HepG2 (cell line): ENCODE measurements at regions not wholly inside any gene's neighbourhood (a gene's known extent, or its start where the extent isn't known, plus 50 kb on each side); places are given as distances from the start of the nearest gene placed in this dataset.
A peak's percentile ranks its signal among the peaks of the same experiment; 100 is the strongest.

Source experiments
- ATAC-seq: fragments of 200-7000 bp; cut with Tn5 transposase; 3 replicates; pipeline ENCODE4 v1.9.1; 2020; ENCODE audit warnings: mild to moderate bottlenecking, moderate library complexity
- BruUV-seq: library from RNA; stranded (reverse); fragments of 400-500 nt; replicated peaks from 2 replicates; lab custom pipeline; 2021; lab: Mats Ljungman, UMichigan
- CTCF ChIA-PET: fragments of 300-600 bp; formaldehyde crosslinking; extraction: SDS; loops from one replicate; lab custom pipeline; 2021; ENCODE audit warnings: low total read pairs, inconsistent platforms, low intra/inter-chr PET ratio; lab: Yijun Ruan, JAX
- POLR2A ChIA-PET: fragments of 350-600 bp; sonication (Branson Sonifier 250); formaldehyde crosslinking; loops from one replicate; lab custom pipeline; 2020; ENCODE audit warnings: antibody characterized with exemption, inconsistent platforms; lab: Yijun Ruan, JAX
- DNase-seq: peaks from one replicate; pipeline ENCODE4 v3.0.0-alpha.2; 2015; ENCODE audit warnings: low spot score
- FAIRE-seq: peaks from 3 replicates; lab custom pipeline; 2011; peaks lifted over from hg19 to GRCh38; lab: Jason Lieb, UNC
- H2AFZ ChIP-seq: one replicate; pipeline ENCODE4 v1.6.1; 2011; ENCODE audit warnings: low read length, inconsistent platforms
- H3K27ac ChIP-seq: fragments of 300-600 bp; 3 replicates; pipeline ENCODE4 v1.8.0; 2011; ENCODE audit warnings: mixed run types, mild to moderate bottlenecking, mixed read lengths, low read length, inconsistent platforms; ENCODE audit not compliant: insufficient read depth; ENCODE audit errors: extremely low read length
- H3K27me3 ChIP-seq, 2 experiments: fragments of 200-600 bp in 1 of 2; 2 replicates in 1 of 2; 3 replicates in 1 of 2; pipeline versions ENCODE4 v1.6.0 to v1.8.0; 2011; ENCODE audit warnings: low read length in 2 of 2, mild to moderate bottlenecking in 2 of 2, moderate library complexity in 2 of 2, inconsistent platforms in 1 of 2; ENCODE audit not compliant: insufficient read depth in 2 of 2, control insufficient read depth in 1 of 2
- H3K36me3 ChIP-seq, 2 experiments: fragments of 200-600 bp in 1 of 2; replicated peaks in 1 of 2; 2 replicates in 1 of 2; 3 replicates in 1 of 2; pipeline versions ENCODE4 v1.5.1 to v1.8.0; 2011; ENCODE audit warnings: low read length in 2 of 2, inconsistent platforms in 1 of 2; ENCODE audit not compliant: insufficient read depth in 2 of 2, control insufficient read depth in 1 of 2
- H3K4me1 ChIP-seq: 2 replicates; pipeline ENCODE4 v1.5.1; 2012; ENCODE audit warnings: low read length, inconsistent platforms; ENCODE audit not compliant: insufficient read depth
- H3K4me2 ChIP-seq: 2 replicates; pipeline ENCODE4 v1.6.0; 2011; ENCODE audit warnings: low read depth, low read length, inconsistent platforms
- H3K4me3 ChIP-seq, 3 experiments: fragments of 200-600 bp in 1 of 3; sonication (generic), shearing (Covaris generic) in 1 of 3; replicated peaks in 1 of 3; 2 replicates each; pipeline ENCODE4 v1.5.1; 2011 to 2016; ENCODE audit warnings: low read length in 3 of 3, inconsistent platforms in 2 of 3, low read depth in 2 of 3, mild to moderate bottlenecking in 2 of 3, control low read depth in 1 of 3, mixed read lengths in 1 of 3; ENCODE audit not compliant: insufficient read depth in 1 of 3
- H3K79me2 ChIP-seq: one replicate; pipeline ENCODE4 v1.6.1; 2011; ENCODE audit warnings: low read length, inconsistent platforms; ENCODE audit not compliant: insufficient read depth
- H3K9ac ChIP-seq: 2 replicates; pipeline ENCODE4 v1.6.0; 2011; ENCODE audit warnings: mild to moderate bottlenecking, low read depth, low read length, inconsistent platforms; ENCODE audit not compliant: insufficient read depth
- H3K9me3 ChIP-seq: 2 replicates; pipeline ENCODE4 v1.5.1; 2012; ENCODE audit warnings: mild to moderate bottlenecking, low read length
- H4K20me1 ChIP-seq: 2 replicates; pipeline ENCODE4 v1.6.0; 2011; ENCODE audit warnings: inconsistent platforms, mild to moderate bottlenecking, low read length, moderate library complexity; ENCODE audit not compliant: insufficient read depth
- ARID5B ChIP-seq: IDR thresholded peaks from 2 replicates; pipeline ENCODE4 v1.4.0; 2020; ENCODE audit warnings: mild to moderate bottlenecking, missing genetic modification reagents
- HNF4A ChIP-seq: sonication (generic); formaldehyde crosslinking; IDR thresholded peaks from 2 replicates; pipeline ENCODE4 v1.4.0; 2020; ENCODE audit warnings: missing genetic modification reagents
- NCOR1 ChIP-seq: fragments of 200-600 bp; sonication (generic); IDR thresholded peaks from 2 replicates; pipeline ENCODE4 v1.7.0; 2017; ENCODE audit warnings: antibody characterized with exemption, low read length, borderline replicate concordance
- RARA ChIP-seq: IDR thresholded peaks from 2 replicates; pipeline ENCODE4 v1.6.1; 2016; ENCODE audit warnings: missing genetic modification reagents, missing compliant biosample characterization
- SKI ChIP-seq: fragments of 450-650 bp; IDR thresholded peaks from one replicate; pipeline ENCODE4 v1.6.1; 2018; ENCODE audit warnings: mild to moderate bottlenecking; ENCODE audit not compliant: partially characterized antibody
- ZNF235 ChIP-seq: sonication (generic); formaldehyde crosslinking; IDR thresholded peaks from 2 replicates; pipeline ENCODE4 v1.8.1; 2023; ENCODE audit warnings: mild to moderate bottlenecking, missing genetic modification reagents, borderline replicate concordance
- ZNF281 ChIP-seq: sonication (generic); formaldehyde crosslinking; IDR thresholded peaks from 2 replicates; pipeline ENCODE4 v1.4.0; 2020; ENCODE audit warnings: missing genetic modification reagents, borderline replicate concordance
- ZNF558 ChIP-seq: sonication (generic); formaldehyde crosslinking; IDR thresholded peaks from 2 replicates; pipeline ENCODE4 v1.9.0; 2022; ENCODE audit warnings: mild to moderate bottlenecking, missing genetic modification reagents, borderline replicate concordance
- WGBS: methylation state at CpG from one replicate; pipeline ENCODE4 v1.1.6; 2017; ENCODE audit warnings: low lambda C conversion rate; 5-methylcytosine and 5-hydroxymethylcytosine counted together
- in situ Hi-C: cut with HindIII; loops from 2 replicates; pipeline ENCODE4 v1.10.0; 2017; ENCODE audit warnings: low pct_unique_long_range_greater_than_20kb; ENCODE audit not compliant: extremely low pct_ligation_motif_present
- intact Hi-C: fragments of 100-400 bp; cut with micrococcal nuclease; formaldehyde crosslinking; loops from one replicate; pipeline ENCODE4 v1.10.0; 2022; ENCODE audit not compliant: unreplicated experiment
- TF ChIP-seq, protein P1 (sequence below): sonication (generic); formaldehyde crosslinking; IDR thresholded peaks from 2 replicates; pipeline ENCODE4 v1.5.1; 2020; ENCODE audit warnings: mild to moderate bottlenecking, missing genetic modification reagents, borderline replicate concordance
- TF ChIP-seq, protein P2 (sequence below): sonication (generic); formaldehyde crosslinking; conservative IDR thresholded peaks from 2 replicates; pipeline ENCODE4 v1.4.0; 2020; ENCODE audit warnings: mild to moderate bottlenecking, missing genetic modification reagents, moderate library complexity
- TF ChIP-seq, protein P3 (sequence below): sonication (generic); formaldehyde crosslinking; IDR thresholded peaks from 2 replicates; pipeline ENCODE4 v1.8.0; 2022; ENCODE audit warnings: mild to moderate bottlenecking, missing genetic modification reagents, moderate library complexity

DNA sequence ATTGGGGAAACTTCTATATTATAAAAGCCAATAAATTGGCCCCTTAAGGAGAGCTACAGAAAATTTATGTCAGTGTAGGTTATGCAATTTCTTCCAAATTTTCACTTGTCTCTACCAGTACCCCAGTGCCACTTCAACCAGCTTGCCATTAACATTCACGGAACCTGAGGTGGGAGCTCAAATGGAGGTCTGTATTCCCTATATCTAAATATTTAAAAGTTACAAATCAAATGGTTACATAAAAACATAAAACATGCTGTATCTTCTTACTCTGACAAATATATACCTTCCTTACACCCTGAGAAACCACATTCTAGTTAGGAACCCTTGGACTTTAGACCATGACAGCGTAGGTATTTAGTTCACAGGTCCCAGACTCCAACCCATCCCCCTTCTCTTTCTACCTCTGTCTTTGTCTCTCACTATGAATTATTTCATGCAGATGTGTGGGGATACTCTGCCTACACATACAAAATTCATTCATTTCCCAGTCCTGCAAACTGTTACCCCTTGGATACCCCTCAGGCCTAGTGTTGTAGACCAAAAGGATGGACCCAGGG is 127.8 kb upstream of the PMFBP1 start:
- Histone ChIP-seq H2AFZ (no peak overlapping the region), H3K9me3 (no peaks in the 10 kb centered on the region), H3K27ac (no peak overlapping the region), H3K79me2 (no peaks in the 10 kb centered on the region), H3K27me3 (no peaks in the 10 kb centered on the region), H3K4me2 (peak overlapping the region; percentile 25), H3K9ac (no peak overlapping the region), H3K4me3 (no peak overlapping the region), H3K4me1 (peaks cover 37% of the 10 kb centered on the region), H3K36me3 (no peaks in the 10 kb centered on the region), H4K20me1 (no peaks in the 10 kb centered on the region)
- no TSS peak for BruUV-seq
- whole genome bisulfite sequencing, result 58% methylated on average over 2 of the region's 2 CpGs
- POLR2A ChIA-PET, result no interaction called here
- peak; percentile 75 for ATAC-seq
- CTCF ChIA-PET, result no interaction called here
- in situ Hi-C loops (no loop called here), intact Hi-C loops (no loop called here)
- FAIRE-seq, result peak; percentile 36
- DNase-seq, result peak; percentile 75
- TF ChIP-seq, protein P1, sequence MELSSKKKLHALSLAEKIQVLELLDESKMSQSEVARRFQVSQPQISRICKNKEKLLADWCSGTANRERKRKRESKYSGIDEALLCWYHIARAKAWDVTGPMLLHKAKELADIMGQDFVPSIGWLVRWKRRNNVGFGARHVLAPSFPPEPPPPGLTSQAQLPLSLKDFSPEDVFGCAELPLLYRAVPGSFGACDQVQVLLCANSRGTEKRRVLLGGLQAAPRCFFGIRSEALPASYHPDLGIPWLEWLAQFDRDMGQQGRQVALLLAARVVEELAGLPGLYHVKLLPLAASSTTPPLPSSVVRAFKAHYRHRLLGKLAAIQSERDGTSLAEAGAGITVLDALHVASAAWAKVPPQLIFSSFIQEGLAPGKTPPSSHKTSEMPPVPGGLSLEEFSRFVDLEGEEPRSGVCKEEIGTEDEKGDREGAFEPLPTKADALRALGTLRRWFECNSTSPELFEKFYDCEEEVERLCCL (CRISPR knock-in tag), result no peak
- peak; percentile 36; the same call in 1 of the 2 replicates for TF ChIP-seq ZNF558 (CRISPR knock-in tag)
- peak; percentile 29 for TF ChIP-seq SKI
- no peak for TF ChIP-seq ZNF235
- TF ChIP-seq ZNF281 (CRISPR knock-in tag), result peak; percentile 87
- TF ChIP-seq RARA (CRISPR knock-in tag), result peak; percentile 42; the same call in 1 of the 2 replicates
- peak; percentile 77 for TF ChIP-seq NCOR1
- peak; percentile 54 for TF ChIP-seq ARID5B (CRISPR knock-in tag)
- peak; percentile 70 for TF ChIP-seq HNF4A (CRISPR knock-in tag)
- TF ChIP-seq, protein P2, sequence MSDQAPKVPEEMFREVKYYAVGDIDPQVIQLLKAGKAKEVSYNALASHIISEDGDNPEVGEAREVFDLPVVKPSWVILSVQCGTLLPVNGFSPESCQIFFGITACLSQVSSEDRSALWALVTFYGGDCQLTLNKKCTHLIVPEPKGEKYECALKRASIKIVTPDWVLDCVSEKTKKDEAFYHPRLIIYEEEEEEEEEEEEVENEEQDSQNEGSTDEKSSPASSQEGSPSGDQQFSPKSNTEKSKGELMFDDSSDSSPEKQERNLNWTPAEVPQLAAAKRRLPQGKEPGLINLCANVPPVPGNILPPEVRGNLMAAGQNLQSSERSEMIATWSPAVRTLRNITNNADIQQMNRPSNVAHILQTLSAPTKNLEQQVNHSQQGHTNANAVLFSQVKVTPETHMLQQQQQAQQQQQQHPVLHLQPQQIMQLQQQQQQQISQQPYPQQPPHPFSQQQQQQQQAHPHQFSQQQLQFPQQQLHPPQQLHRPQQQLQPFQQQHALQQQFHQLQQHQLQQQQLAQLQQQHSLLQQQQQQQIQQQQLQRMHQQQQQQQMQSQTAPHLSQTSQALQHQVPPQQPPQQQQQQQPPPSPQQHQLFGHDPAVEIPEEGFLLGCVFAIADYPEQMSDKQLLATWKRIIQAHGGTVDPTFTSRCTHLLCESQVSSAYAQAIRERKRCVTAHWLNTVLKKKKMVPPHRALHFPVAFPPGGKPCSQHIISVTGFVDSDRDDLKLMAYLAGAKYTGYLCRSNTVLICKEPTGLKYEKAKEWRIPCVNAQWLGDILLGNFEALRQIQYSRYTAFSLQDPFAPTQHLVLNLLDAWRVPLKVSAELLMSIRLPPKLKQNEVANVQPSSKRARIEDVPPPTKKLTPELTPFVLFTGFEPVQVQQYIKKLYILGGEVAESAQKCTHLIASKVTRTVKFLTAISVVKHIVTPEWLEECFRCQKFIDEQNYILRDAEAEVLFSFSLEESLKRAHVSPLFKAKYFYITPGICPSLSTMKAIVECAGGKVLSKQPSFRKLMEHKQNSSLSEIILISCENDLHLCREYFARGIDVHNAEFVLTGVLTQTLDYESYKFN (CRISPR knock-in tag), result peak; percentile 47; the same call in 1 of the 2 replicates
- TF ChIP-seq, protein P3, sequence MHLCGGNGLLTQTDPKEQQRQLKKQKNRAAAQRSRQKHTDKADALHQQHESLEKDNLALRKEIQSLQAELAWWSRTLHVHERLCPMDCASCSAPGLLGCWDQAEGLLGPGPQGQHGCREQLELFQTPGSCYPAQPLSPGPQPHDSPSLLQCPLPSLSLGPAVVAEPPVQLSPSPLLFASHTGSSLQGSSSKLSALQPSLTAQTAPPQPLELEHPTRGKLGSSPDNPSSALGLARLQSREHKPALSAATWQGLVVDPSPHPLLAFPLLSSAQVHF (CRISPR knock-in tag), result no peak
